ENCODE measurements at regions not wholly inside any gene's neighbourhood (a gene's known extent, or its start where the extent isn't known, plus 50 kb on each side); places are given as distances from the start of the nearest gene placed in this dataset.
"Not testable (repeated sequence)": the region's sequence is repeated elsewhere in the genome, so short reads cannot be mapped to it uniquely, and the experiment has no call there.

DNA sequence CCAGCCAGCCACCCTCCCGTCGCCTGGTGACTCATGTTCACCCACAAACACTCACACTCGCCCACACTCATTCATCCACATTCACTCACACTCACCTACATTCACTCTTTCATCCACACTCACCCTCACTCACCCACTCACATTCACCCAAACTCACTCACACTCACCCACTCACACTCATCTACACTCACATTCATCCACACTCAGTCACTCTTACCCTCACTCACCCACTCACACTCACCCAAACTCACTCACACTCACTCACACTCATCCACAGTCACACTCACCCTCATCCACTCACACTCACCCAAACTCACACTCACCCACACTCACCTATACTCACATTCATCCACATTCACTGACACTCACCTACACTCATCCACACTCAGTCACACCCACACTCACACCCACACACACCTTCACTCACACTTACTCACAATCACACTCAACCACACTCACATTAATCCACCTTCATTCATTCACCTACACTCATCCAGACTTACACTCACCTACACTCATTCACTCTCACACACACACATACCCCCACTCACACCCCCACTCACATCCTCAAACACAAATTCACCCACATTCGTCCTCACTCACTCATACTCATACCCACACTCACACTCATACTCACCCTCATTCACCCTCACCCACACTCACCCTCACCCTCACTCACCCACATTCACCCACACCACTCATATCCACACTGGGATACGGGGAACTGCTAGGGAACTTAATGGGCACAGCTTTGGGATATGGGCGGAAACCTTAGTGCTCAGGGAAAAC lies 2221.6 kb upstream of the AGA start:
- TF ChIP-seq, protein P1, sequence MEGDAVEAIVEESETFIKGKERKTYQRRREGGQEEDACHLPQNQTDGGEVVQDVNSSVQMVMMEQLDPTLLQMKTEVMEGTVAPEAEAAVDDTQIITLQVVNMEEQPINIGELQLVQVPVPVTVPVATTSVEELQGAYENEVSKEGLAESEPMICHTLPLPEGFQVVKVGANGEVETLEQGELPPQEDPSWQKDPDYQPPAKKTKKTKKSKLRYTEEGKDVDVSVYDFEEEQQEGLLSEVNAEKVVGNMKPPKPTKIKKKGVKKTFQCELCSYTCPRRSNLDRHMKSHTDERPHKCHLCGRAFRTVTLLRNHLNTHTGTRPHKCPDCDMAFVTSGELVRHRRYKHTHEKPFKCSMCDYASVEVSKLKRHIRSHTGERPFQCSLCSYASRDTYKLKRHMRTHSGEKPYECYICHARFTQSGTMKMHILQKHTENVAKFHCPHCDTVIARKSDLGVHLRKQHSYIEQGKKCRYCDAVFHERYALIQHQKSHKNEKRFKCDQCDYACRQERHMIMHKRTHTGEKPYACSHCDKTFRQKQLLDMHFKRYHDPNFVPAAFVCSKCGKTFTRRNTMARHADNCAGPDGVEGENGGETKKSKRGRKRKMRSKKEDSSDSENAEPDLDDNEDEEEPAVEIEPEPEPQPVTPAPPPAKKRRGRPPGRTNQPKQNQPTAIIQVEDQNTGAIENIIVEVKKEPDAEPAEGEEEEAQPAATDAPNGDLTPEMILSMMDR (IDR thresholded peaks at IDR 0.05; ENCODE audit: unreplicated experiment) = no peak
- no peaks in the 10 kb centered on the region for H3K27me3 Mint-ChIP-seq
- H3K27ac Mint-ChIP-seq = peak overlapping the region; percentile 33
- no peaks in the 10 kb centered on the region for H3K4me1 Mint-ChIP-seq (ENCODE audit: low read depth)
- H3K9me3 Mint-ChIP-seq (ENCODE audit: low read depth) = peaks cover 13% of the 10 kb centered on the region
- DNase-seq (ENCODE audit: low spot score, unreplicated experiment) = no peak
- no peaks in the 10 kb centered on the region for H3K36me3 Mint-ChIP-seq (ENCODE audit: insufficient read depth)
- H3K4me3 Mint-ChIP-seq (ENCODE audit: low read depth) = no peak overlapping the region

DNA sequence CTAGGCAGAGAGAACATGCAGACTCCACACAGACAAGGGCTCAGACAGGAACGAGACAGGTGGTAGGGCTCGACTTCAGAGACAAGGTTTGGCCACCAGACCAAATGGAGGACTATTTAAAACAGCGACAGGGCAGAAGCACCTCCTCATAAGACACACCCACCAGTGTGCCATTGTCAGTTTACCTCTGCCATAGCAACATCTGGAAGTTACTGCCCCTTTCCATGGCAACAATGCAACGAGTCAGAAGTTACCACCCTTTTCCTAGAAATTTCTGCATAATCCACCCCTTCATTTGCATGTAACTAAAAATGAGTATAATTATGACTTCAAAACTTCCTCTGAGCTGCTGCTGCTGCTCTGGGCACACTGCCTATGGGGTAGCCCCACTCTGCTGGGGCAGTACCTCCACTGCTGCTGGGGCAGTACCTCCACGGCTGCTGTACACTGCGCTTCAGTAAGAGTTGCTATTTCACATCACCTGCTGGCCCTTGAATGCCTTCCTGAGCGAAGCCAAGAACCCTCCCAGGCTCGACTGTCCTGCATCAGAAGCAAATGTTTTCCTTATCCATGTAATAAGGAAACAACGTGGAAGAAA lies 2222.3 kb upstream of the AGA start:
- DNase-seq (ENCODE audit: low spot score, unreplicated experiment) = no peak
- no peaks in the 10 kb centered on the region for H3K36me3 Mint-ChIP-seq (ENCODE audit: insufficient read depth)
- H3K4me3 Mint-ChIP-seq (ENCODE audit: low read depth) = no peak overlapping the region
- no peaks in the 10 kb centered on the region for H3K27me3 Mint-ChIP-seq
- no peak overlapping the region for H3K27ac Mint-ChIP-seq
- peaks cover 13% of the 10 kb centered on the region for H3K9me3 Mint-ChIP-seq (ENCODE audit: low read depth)
- TF ChIP-seq, protein P1 (IDR thresholded peaks at IDR 0.05; ENCODE audit: unreplicated experiment) = no peak
- no peaks in the 10 kb centered on the region for H3K4me1 Mint-ChIP-seq (ENCODE audit: low read depth)

DNA sequence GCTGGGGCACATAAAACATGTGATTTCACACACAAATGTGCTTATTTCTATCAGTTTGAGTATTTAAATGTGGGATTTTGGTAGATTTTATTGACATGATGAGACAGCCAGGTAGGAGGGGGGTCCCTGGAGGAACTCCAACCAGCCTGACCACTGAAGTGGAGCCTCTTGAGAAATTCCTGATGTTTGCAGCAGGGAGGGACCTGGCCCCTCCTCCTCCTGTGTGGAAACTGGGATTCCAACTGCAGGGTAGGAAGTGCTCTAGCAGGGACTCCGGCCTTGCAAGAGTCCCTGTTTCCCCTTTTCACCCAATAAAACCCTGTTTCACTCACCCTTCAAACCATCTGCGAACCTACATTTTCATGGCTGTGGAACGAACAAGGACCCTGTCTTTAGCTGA lies 2224.0 kb upstream of the AGA start:
- Mint-ChIP-seq H3K36me3 (ENCODE audit: insufficient read depth) (no peaks in the 10 kb centered on the region), H3K4me3 (ENCODE audit: low read depth) (no peak overlapping the region), H3K9me3 (ENCODE audit: low read depth) (peaks cover 7% of the 10 kb centered on the region), H3K27ac (no peak overlapping the region), H3K27me3 (no peaks in the 10 kb centered on the region), H3K4me1 (ENCODE audit: low read depth) (no peaks in the 10 kb centered on the region)
- TF ChIP-seq, protein P1 (IDR thresholded peaks at IDR 0.05; ENCODE audit: unreplicated experiment) = no peak
- DNase-seq (ENCODE audit: low spot score, unreplicated experiment) = no peak

DNA sequence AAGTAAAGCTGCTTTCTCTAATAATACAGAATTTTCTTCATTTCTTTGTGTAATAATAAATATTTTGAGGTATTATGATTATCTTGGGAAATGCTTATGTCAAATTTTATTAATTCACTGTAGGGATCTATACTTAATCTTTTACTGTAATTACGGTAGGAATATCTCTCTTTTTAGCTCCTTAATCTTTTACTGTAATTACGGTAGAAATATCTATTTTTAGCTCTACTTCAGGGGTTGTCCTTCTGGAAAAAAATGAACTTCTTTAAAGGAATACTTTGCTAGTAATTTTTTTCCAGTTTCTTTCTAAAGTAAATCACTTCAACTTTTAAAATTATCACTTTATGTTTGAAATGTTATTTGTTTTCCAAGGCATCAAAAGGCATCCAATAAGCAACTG lies 2229.4 kb upstream of the AGA start:
- H3K27ac Mint-ChIP-seq = no peak overlapping the region
- no peaks in the 10 kb centered on the region for H3K27me3 Mint-ChIP-seq
- H3K36me3 Mint-ChIP-seq (ENCODE audit: insufficient read depth) = no peaks in the 10 kb centered on the region
- TF ChIP-seq, protein P1 (IDR thresholded peaks at IDR 0.05; ENCODE audit: unreplicated experiment) = no peak
- H3K9me3 Mint-ChIP-seq (ENCODE audit: low read depth) = peaks cover 10% of the 10 kb centered on the region
- no peak for DNase-seq (ENCODE audit: low spot score, unreplicated experiment)
- H3K4me3 Mint-ChIP-seq (ENCODE audit: low read depth) = no peak overlapping the region
- H3K4me1 Mint-ChIP-seq (ENCODE audit: low read depth) = no peaks in the 10 kb centered on the region

DNA sequence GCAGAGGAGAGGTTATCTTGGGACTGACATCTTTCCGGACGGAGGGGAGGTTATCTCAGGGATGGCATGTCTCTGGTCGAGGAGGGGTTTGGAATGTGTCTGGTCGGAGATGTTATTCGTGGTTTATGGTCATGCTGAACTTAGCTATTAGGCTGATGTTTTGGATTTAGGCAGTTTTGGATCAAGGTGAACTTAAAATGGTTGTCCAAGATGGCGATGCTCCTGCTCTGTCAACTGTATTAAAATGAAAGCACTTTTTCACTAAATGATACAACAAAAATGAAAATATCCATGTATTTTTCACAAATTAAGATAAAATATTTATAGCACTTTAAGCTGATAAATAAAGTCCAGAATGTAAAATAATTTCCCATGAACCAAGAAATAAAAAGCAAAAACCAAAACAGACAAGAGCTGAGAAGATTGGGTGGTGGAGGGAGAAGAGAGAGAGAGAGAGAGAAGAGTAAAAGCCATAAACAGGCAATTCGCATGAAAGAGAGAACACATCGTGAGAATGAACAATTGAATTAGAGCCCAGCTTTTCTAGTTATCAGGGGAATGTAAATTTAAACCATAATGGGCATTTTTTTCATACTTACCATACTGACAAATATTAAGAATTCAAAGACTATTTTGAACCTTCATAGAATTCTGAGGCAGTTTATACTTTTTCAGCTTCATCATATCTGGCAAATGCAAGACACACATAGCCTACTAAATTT lies 2236.0 kb upstream of the AGA start:
- no peak for DNase-seq (ENCODE audit: low spot score, unreplicated experiment)
- TF ChIP-seq, protein P1 (IDR thresholded peaks at IDR 0.05; ENCODE audit: unreplicated experiment) = no peak
- no peak overlapping the region for H3K4me3 Mint-ChIP-seq (ENCODE audit: low read depth)
- H3K36me3 Mint-ChIP-seq (ENCODE audit: insufficient read depth) = peaks cover 2% of the 10 kb centered on the region
- no peaks in the 10 kb centered on the region for H3K4me1 Mint-ChIP-seq (ENCODE audit: low read depth)
- no peak overlapping the region for H3K27ac Mint-ChIP-seq
- H3K27me3 Mint-ChIP-seq = no peaks in the 10 kb centered on the region
- H3K9me3 Mint-ChIP-seq (ENCODE audit: low read depth) = peaks cover 31% of the 10 kb centered on the region

DNA sequence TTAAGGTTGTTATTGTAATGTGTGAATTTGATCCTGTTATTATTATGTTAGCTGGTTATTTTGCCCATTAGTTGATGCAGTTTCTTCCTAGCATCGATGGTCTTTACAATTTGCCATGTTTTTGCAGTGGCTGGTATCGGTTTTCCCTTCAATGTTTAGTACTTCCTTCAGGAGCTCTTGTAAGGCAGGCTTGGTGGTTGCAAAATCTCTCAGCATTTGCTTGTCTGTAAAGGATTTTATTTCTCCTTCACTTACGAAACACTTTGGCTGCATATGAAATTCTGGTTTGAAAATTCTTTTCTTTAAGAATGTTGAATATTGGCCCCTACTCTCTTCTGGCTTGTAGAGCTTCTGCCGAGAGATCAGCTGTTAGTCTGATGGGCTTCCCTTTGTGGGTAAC lies 2241.4 kb upstream of the AGA start:
- DNase-seq (ENCODE audit: low spot score, unreplicated experiment); H3K27me3 Mint-ChIP-seq; H3K4me1 Mint-ChIP-seq (ENCODE audit: low read depth); H3K27ac Mint-ChIP-seq; H3K4me3 Mint-ChIP-seq (ENCODE audit: low read depth); H3K9me3 Mint-ChIP-seq (ENCODE audit: low read depth); H3K36me3 Mint-ChIP-seq (ENCODE audit: insufficient read depth): not testable (repeated sequence)
